Loucy (cell line): ENCODE measurements at regions not wholly inside any gene's neighbourhood (a gene's known extent, or its start where the extent isn't known, plus 50 kb on each side); places are given as distances from the start of the nearest gene placed in this dataset.

Experiments used
- EZH2phosphoT487 ChIP-seq: fragments of 200-600 bp; IDR thresholded peaks from 2 replicates; pipeline ENCODE4 v1.6.1; 2018; ENCODE audit warnings: antibody characterized with exemption, mild to moderate bottlenecking, moderate library complexity, borderline replicate concordance
- TF ChIP-seq, protein P1 (sequence below): fragments of 200-600 bp; sonication (generic); conservative IDR thresholded peaks from 2 replicates; pipeline ENCODE4 v1.5.1; 2014; ENCODE audit warnings: mild to moderate bottlenecking, antibody characterized with exemption, low read length

DNA sequence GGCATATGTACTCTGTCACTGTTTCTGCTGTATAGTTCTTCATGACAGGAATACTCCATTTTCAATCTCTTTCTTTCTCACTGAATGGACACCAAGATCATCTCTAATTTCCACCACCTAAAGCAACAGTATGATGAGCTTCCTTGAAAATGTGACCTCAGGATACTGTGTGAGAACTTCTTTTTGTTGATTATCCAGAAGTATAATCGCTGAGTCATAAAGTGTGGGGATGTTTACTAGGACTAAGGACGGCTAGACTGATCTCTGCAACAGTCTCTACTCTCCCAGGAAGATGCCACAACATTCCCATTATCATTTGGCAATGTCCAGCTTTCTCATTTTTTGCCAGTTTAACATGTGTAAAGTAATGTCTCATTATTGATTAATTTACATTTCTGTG, 70.3 kb downstream of the TNFSF18 start:
- TF ChIP-seq, protein P1, sequence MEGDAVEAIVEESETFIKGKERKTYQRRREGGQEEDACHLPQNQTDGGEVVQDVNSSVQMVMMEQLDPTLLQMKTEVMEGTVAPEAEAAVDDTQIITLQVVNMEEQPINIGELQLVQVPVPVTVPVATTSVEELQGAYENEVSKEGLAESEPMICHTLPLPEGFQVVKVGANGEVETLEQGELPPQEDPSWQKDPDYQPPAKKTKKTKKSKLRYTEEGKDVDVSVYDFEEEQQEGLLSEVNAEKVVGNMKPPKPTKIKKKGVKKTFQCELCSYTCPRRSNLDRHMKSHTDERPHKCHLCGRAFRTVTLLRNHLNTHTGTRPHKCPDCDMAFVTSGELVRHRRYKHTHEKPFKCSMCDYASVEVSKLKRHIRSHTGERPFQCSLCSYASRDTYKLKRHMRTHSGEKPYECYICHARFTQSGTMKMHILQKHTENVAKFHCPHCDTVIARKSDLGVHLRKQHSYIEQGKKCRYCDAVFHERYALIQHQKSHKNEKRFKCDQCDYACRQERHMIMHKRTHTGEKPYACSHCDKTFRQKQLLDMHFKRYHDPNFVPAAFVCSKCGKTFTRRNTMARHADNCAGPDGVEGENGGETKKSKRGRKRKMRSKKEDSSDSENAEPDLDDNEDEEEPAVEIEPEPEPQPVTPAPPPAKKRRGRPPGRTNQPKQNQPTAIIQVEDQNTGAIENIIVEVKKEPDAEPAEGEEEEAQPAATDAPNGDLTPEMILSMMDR = no peak
- TF ChIP-seq EZH2phosphoT487 = no peak
